ENCODE measurements at regions not wholly inside any gene's neighbourhood (a gene's known extent, or its start where the extent isn't known, plus 50 kb on each side); places are given as distances from the start of the nearest gene placed in this dataset.

DNA sequence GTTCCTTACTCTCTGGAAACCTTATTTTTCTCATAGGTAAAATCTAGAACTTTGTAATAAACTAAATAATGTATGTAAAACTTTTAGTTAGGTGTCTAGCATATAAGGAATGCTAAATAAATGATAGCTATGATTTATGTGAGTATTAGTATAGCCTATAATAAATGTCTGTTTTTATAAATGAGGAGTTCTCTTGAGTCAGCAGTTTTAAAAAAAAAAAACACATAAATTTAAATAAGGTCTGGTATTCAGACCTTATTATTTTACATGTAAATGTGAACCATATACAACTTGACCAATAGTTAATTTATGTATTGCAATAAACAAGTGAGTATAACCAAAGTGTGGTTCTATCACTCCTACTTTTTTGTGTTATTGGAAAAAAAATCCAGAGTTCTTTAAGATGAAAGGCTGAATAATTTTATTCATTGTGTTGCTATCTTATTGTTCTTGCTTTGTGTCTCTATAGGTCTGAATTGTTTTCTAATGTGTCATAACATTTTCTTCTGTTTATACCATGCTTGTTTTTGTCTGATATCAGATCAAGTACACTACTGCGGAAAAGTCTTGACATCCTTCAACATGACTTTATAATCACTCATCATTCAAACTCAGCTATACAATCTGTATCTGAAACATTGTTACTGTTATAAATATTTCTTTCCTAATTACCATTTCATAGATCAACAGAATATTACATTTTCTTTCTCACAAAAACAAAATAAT lies 115.7 kb downstream of the RASSF9 start:
- H3K27me3 ChIP-seq: no peaks in the 10 kb centered on the region
- intact Hi-C loops (cut with DNase I): loop anchor here in 3 of 10 donors (10.0 kb wide), 2 partner anchors 106 to 144 kb away; no protein-coding TSS in a partner anchor
- no peak for DNase-seq
- H3K4me1 ChIP-seq: no peaks in the 10 kb centered on the region
- no peak overlapping the region for H3K27ac ChIP-seq
- no peaks in the 10 kb centered on the region for H3K36me3 ChIP-seq
- no peak overlapping the region for H3K4me3 ChIP-seq
- no peak for ATAC-seq
- H3K9me3 ChIP-seq: peaks cover 0 to 16% (median under 1%) of the 10 kb centered on the region in 12 donors
- WGBS, 4 donors: 91 to 98% (median 93%) methylated on average over 1 of the region's 1 CpG
- TF ChIP-seq CTCF (IDR thresholded peaks at IDR 0.05): no peak
- TF ChIP-seq POLR2A (IDR thresholded peaks at IDR 0.05): no peak

GRCh38 chr12:85725991-85726390 lies 110.2 kb downstream of the RASSF9 start:
- H3K27ac ChIP-seq: no peak overlapping the region
- TF ChIP-seq CTCF (IDR thresholded peaks at IDR 0.05): peak in 3 of 12 donors; percentile 7 to 13 (median 11)
- TF ChIP-seq POLR2A (IDR thresholded peaks at IDR 0.05): no peak
- DNase-seq (no peak), ATAC-seq (no peak)
- intact Hi-C loops (cut with DNase I): loop anchor here in 4 of 10 donors (5.0 to 10.0 kb wide), 3 partner anchors 111 to 141 kb away; no protein-coding TSS in a partner anchor
- no peaks in the 10 kb centered on the region for H3K9me3 ChIP-seq
- H3K4me1 ChIP-seq: no peaks in the 10 kb centered on the region
- 41 to 66% (median 59%) methylated on average over 2 of the region's 2 CpGs for WGBS, 4 donors
- no peaks in the 10 kb centered on the region for H3K27me3 ChIP-seq
- H3K36me3 ChIP-seq: no peaks in the 10 kb centered on the region
- H3K4me3 ChIP-seq: no peak overlapping the region

- H3K4me3 ChIP-seq: no peak overlapping the region
- intact Hi-C loops (cut with DNase I): loop anchor here in 1 of 10 donors (10.0 kb wide), 1 partner anchor 131 kb away; no protein-coding TSS in a partner anchor
Measured at GRCh38 chr12:85733221-85733840, 102.9 kb downstream of the RASSF9 start.

More at GRCh38 chr12:85733221-85733840, 102.9 kb downstream of the RASSF9 start:
- H3K36me3 ChIP-seq: no peaks in the 10 kb centered on the region
- no peak for DNase-seq
- TF ChIP-seq POLR2A (IDR thresholded peaks at IDR 0.05) (no peak), CTCF (IDR thresholded peaks at IDR 0.05) (no peak)
- no peaks in the 10 kb centered on the region for H3K27me3 ChIP-seq
- H3K4me1 ChIP-seq: no peaks in the 10 kb centered on the region
- ATAC-seq: no peak
- WGBS, 4 donors: 68 to 78% (median 75%) methylated on average over 5 of the region's 5 CpGs
- no peaks in the 10 kb centered on the region for H3K9me3 ChIP-seq
- H3K27ac ChIP-seq: no peak overlapping the region
